HFFc6 (cell line): ENCODE measurements at regions not wholly inside any gene's neighbourhood (a gene's known extent, or its start where the extent isn't known, plus 50 kb on each side); places are given as distances from the start of the nearest gene placed in this dataset.

Experiments
- DNase-seq: peaks from one replicate; pipeline ENCODE4 v3.0.0-alpha.2; 2018
- H3K27ac Mint-ChIP-seq: 2 replicates; pipeline ENCODE4 v1.8.0; 2020; ENCODE audit warnings: mild to moderate bottlenecking, mixed read lengths
- H3K27me3 Mint-ChIP-seq: 2 replicates; pipeline ENCODE4 v1.8.0; 2021; ENCODE audit warnings: mild to moderate bottlenecking, moderate library complexity, mixed read lengths; ENCODE audit not compliant: insufficient read depth
- H3K36me3 Mint-ChIP-seq: 2 replicates; pipeline ENCODE4 v1.8.0; 2021; ENCODE audit warnings: low read depth, mixed read lengths
- H3K4me1 Mint-ChIP-seq: 2 replicates; pipeline ENCODE4 v1.8.0; 2020; ENCODE audit warnings: low read depth, mixed read lengths
- H3K4me3 Mint-ChIP-seq: 2 replicates; pipeline ENCODE4 v1.8.0; 2020; ENCODE audit warnings: mild to moderate bottlenecking, moderate library complexity, mixed read lengths
- H3K9me3 Mint-ChIP-seq: 2 replicates; pipeline ENCODE4 v1.8.0; 2020; ENCODE audit warnings: mild to moderate bottlenecking, mixed read lengths
- TF ChIP-seq, protein P1 (sequence below): fragments of 200-600 bp; sonication (generic); IDR thresholded peaks from 2 replicates; pipeline ENCODE4 v1.5.0; 2021; ENCODE audit warnings: antibody characterized with exemption, mild to moderate bottlenecking

DNA sequence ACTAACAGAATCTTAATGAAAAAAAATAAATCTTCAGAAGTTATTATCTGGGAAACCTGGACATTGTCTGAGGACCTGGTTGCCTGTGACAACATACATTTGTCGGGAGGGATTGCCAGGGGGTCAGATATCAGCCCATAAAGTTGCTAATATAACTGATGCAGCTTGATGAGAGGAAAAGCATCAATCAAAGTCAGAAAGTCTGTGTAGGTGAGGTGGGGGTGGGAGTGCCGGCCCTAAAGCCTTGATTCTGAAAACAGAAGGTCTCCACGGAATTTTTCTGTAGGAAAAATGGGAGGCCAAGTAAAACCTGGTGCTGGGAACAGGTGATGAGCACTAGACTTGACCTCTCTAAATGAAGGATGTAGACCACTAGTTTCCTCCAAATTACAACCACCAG, 281.8 kb downstream of the FGFR2 start:
- H3K36me3 Mint-ChIP-seq, result no peaks in the 10 kb centered on the region
- H3K27me3 Mint-ChIP-seq, result no peaks in the 10 kb centered on the region
- H3K9me3 Mint-ChIP-seq, result peaks cover 48% of the 10 kb centered on the region
- no peak for DNase-seq
- H3K4me3 Mint-ChIP-seq, result no peak overlapping the region
- TF ChIP-seq, protein P1, sequence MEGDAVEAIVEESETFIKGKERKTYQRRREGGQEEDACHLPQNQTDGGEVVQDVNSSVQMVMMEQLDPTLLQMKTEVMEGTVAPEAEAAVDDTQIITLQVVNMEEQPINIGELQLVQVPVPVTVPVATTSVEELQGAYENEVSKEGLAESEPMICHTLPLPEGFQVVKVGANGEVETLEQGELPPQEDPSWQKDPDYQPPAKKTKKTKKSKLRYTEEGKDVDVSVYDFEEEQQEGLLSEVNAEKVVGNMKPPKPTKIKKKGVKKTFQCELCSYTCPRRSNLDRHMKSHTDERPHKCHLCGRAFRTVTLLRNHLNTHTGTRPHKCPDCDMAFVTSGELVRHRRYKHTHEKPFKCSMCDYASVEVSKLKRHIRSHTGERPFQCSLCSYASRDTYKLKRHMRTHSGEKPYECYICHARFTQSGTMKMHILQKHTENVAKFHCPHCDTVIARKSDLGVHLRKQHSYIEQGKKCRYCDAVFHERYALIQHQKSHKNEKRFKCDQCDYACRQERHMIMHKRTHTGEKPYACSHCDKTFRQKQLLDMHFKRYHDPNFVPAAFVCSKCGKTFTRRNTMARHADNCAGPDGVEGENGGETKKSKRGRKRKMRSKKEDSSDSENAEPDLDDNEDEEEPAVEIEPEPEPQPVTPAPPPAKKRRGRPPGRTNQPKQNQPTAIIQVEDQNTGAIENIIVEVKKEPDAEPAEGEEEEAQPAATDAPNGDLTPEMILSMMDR, result no peak
- H3K27ac Mint-ChIP-seq, result no peak overlapping the region
- no peaks in the 10 kb centered on the region for H3K4me1 Mint-ChIP-seq

DNA sequence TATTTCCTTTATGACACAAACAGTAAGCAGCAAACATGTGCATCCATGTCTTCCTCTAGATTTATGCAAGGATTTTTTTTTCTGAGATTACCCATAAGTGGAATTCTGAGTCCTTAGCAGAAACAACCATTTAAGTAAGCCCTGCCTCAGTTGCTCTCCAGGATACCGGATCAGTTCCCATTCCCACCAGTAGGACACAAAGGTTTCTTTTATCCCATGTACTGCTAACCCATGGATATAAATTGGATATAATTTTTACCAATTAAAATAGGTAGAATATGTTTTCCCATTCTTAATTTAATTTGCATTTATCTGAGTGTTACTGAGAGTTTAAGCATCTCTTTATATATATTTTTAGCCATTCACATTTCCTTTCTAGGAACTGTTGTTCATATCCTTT, 280.9 kb downstream of the FGFR2 start:
- H3K4me1 Mint-ChIP-seq, result no peaks in the 10 kb centered on the region
- TF ChIP-seq, protein P1, result no peak
- no peak for DNase-seq
- no peaks in the 10 kb centered on the region for H3K27me3 Mint-ChIP-seq
- H3K27ac Mint-ChIP-seq, result no peak overlapping the region
- H3K9me3 Mint-ChIP-seq, result peaks cover 38% of the 10 kb centered on the region
- no peak overlapping the region for H3K4me3 Mint-ChIP-seq
- H3K36me3 Mint-ChIP-seq, result no peaks in the 10 kb centered on the region

- peaks cover 28% of the 10 kb centered on the region for H3K9me3 Mint-ChIP-seq
- TF ChIP-seq, protein P1, result no peak
- no peak overlapping the region for H3K4me3 Mint-ChIP-seq
- H3K27me3 Mint-ChIP-seq, result peaks cover 1% of the 10 kb centered on the region; the same call in 1 of the 2 replicates
- no peaks in the 10 kb centered on the region for H3K4me1 Mint-ChIP-seq
- H3K27ac Mint-ChIP-seq, result no peak overlapping the region
- DNase-seq, result no peak
- no peaks in the 10 kb centered on the region for H3K36me3 Mint-ChIP-seq
Observed at GRCh38 chr10:121322046-121322445, 276.2 kb downstream of the FGFR2 start.

- Mint-ChIP-seq H3K4me3 (no peak overlapping the region), H3K9me3 (peaks cover 30% of the 10 kb centered on the region), H3K27me3 (peaks cover 1% of the 10 kb centered on the region; the same call in 1 of the 2 replicates), H3K36me3 (no peaks in the 10 kb centered on the region), H3K4me1 (no peaks in the 10 kb centered on the region), H3K27ac (no peak overlapping the region)
- TF ChIP-seq, protein P1, result no peak
- no peak for DNase-seq
Observed at GRCh38 chr10:121322776-121323175, 275.5 kb downstream of the FGFR2 start.

DNA sequence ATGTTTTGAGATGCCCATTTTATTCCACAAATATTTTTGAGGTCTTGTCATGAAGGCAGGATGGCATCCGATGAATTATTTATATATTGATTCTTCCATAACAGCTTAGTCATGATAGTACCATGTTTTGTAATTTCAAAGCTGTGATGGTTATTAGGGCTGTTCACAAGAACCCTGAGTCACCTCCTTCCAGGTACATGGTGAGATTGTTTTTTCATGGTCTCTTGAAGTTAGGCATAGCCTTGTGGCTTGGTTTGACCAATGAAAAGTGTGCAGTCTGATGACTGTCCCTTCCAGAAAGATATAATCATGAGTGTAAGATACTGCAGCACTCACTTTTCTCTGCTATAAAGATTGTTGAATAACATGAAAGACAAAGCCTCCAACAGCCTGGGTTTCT, 274.8 kb downstream of the FGFR2 start:
- DNase-seq, result no peak
- Mint-ChIP-seq H3K36me3 (no peaks in the 10 kb centered on the region), H3K9me3 (peaks cover 30% of the 10 kb centered on the region), H3K4me3 (no peak overlapping the region), H3K27ac (no peak overlapping the region), H3K4me1 (no peaks in the 10 kb centered on the region), H3K27me3 (peaks cover 1% of the 10 kb centered on the region; the same call in 1 of the 2 replicates)
- TF ChIP-seq, protein P1, result no peak

- no peaks in the 10 kb centered on the region for H3K36me3 Mint-ChIP-seq
- H3K27me3 Mint-ChIP-seq, result peaks cover 1% of the 10 kb centered on the region; the same call in 1 of the 2 replicates
- no peak overlapping the region for H3K4me3 Mint-ChIP-seq
- H3K9me3 Mint-ChIP-seq, result peaks cover 36% of the 10 kb centered on the region
- no peak overlapping the region for H3K27ac Mint-ChIP-seq
- TF ChIP-seq, protein P1, result no peak
- DNase-seq, result no peak
- no peaks in the 10 kb centered on the region for H3K4me1 Mint-ChIP-seq
Observed at GRCh38 chr10:121324678-121325213, 273.5 kb downstream of the FGFR2 start.
